Endothelial cell of umbilical vein (primary cell): ENCODE measurements at regions not wholly inside any gene's neighbourhood (a gene's known extent, or its start where the extent isn't known, plus 50 kb on each side); places are given as distances from the start of the nearest gene placed in this dataset.

ENCODE experiments used
- BruUV-seq: library from RNA; stranded (reverse); fragments of 400-500 nt; replicated peaks from 2 replicates; lab custom pipeline; 2021; lab: Mats Ljungman, UMichigan
- CTCF ChIA-PET: fragments of 300-600, 350-600 bp; sonication (Branson Sonifier 250); formaldehyde crosslinking; loops from one replicate; lab custom pipeline; 2021; ENCODE audit warnings: antibody characterized with exemption, inconsistent platforms; lab: Charles Lee
- POLR2A ChIA-PET: fragments of 300-600, 350-600 bp; sonication (Branson Sonifier 250); formaldehyde crosslinking; loops from one replicate; lab custom pipeline; 2021; ENCODE audit warnings: antibody characterized with exemption, inconsistent platforms; lab: Charles Lee
- DNase-seq: peaks from one replicate; pipeline ENCODE4 v3.0.0-alpha.2; 2011; ENCODE audit warnings: low read depth, low spot score
- FAIRE-seq: peaks from 2 replicates; lab custom pipeline; 2011; peaks lifted over from hg19 to GRCh38; lab: Jason Lieb, UNC
- H2AFZ ChIP-seq: 2 replicates; pipeline ENCODE4 v1.6.0; 2012; ENCODE audit warnings: low read depth, low read length, control low read depth, inconsistent platforms
- H3K27ac ChIP-seq: 2 replicates; pipeline ENCODE4 v1.5.1; 2011; ENCODE audit warnings: low read depth, mild to moderate bottlenecking, control low read depth, low read length, moderate library complexity; ENCODE audit not compliant: insufficient read depth
- H3K27me3 ChIP-seq, 2 experiments: 2 replicates each; pipeline versions ENCODE4 v1.6.0 to v1.6.1; 2011; ENCODE audit warnings: low read length in 2 of 2, mixed read lengths in 1 of 2; ENCODE audit not compliant: control insufficient read depth in 2 of 2, insufficient read depth in 2 of 2
- H3K36me3 ChIP-seq, 2 experiments: 2 replicates in 1 of 2; 3 replicates in 1 of 2; pipeline ENCODE4 v1.5.1; 2011; ENCODE audit warnings: low read length in 2 of 2, mild to moderate bottlenecking in 1 of 2, moderate library complexity in 1 of 2; ENCODE audit not compliant: control insufficient read depth in 2 of 2, insufficient read depth in 2 of 2; ENCODE audit errors: extremely low read depth in 1 of 2
- H3K4me1 ChIP-seq: 3 replicates; pipeline ENCODE4 v1.5.1; 2011; ENCODE audit warnings: mild to moderate bottlenecking, low read length; ENCODE audit not compliant: control insufficient read depth, insufficient read depth; ENCODE audit errors: extremely low read depth
- H3K4me2 ChIP-seq: 2 replicates; pipeline ENCODE4 v1.6.1; 2011; ENCODE audit warnings: low read length, control low read depth, mixed read lengths; ENCODE audit not compliant: insufficient read depth
- H3K4me3 ChIP-seq, 3 experiments: fragments of 200-600 bp in 1 of 3; sonication (generic), shearing (Covaris generic) in 1 of 3; replicated peaks in 1 of 3; 2 replicates each; pipeline ENCODE4 v1.5.1; 2011 to 2016; ENCODE audit warnings: control low read depth in 3 of 3, low read length in 3 of 3, mild to moderate bottlenecking in 2 of 3, inconsistent platforms in 1 of 3, low read depth in 1 of 3, moderate library complexity in 1 of 3; ENCODE audit not compliant: insufficient read depth in 1 of 3
- H3K79me2 ChIP-seq: 2 replicates; pipeline ENCODE4 v1.6.0; 2012; ENCODE audit warnings: low read length, inconsistent platforms; ENCODE audit not compliant: control insufficient read depth, insufficient read depth
- H3K9ac ChIP-seq: replicated peaks from 2 replicates; pipeline ENCODE3; 2011; ENCODE audit warnings: low read length, control low read depth; ENCODE audit not compliant: insufficient read depth; ENCODE audit errors: extremely low read depth
- H3K9me1 ChIP-seq: replicated peaks from 3 replicates; pipeline ENCODE4 v1.6.0; 2011; ENCODE audit warnings: mild to moderate bottlenecking, low read length; ENCODE audit not compliant: control insufficient read depth, insufficient read depth; ENCODE audit errors: extremely low read depth
- H3K9me3 ChIP-seq: replicated peaks from 2 replicates; pipeline ENCODE4 v1.5.1; 2012; ENCODE audit warnings: low read length, inconsistent platforms; ENCODE audit not compliant: control insufficient read depth, insufficient read depth
- H4K20me1 ChIP-seq: replicated peaks from 2 replicates; pipeline ENCODE3; 2011; ENCODE audit warnings: mild to moderate bottlenecking, low read length; ENCODE audit not compliant: control insufficient read depth, insufficient read depth; ENCODE audit errors: extremely low read depth
- CTCF ChIP-seq, 2 donors: IDR thresholded peaks; 1 replicate in 1 of 2; 2 replicates in 1 of 2; pipeline ENCODE4 v1.5.1; 2011; ENCODE audit warnings: low read length in 2 of 2, mild to moderate bottlenecking in 2 of 2, moderate library complexity in 2 of 2, control low read depth in 1 of 2, inconsistent platforms in 1 of 2, low read depth in 1 of 2; ENCODE audit not compliant: insufficient read depth in 1 of 2; ENCODE audit errors: extremely low read depth in 1 of 2
- EZH2 ChIP-seq: IDR thresholded peaks from 2 replicates; pipeline ENCODE4 v1.6.1; 2012; ENCODE audit warnings: borderline replicate concordance, low read depth, mild to moderate bottlenecking, moderate library complexity, low read length, inconsistent platforms; ENCODE audit not compliant: severe bottlenecking
- FOS ChIP-seq: IDR thresholded peaks from 2 replicates; pipeline ENCODE4 v1.6.1; 2011; ENCODE audit warnings: mild to moderate bottlenecking, low read length, moderate library complexity, borderline replicate concordance; ENCODE audit not compliant: insufficient read depth
- GATA2 ChIP-seq: IDR thresholded peaks from 2 replicates; pipeline ENCODE4 v1.7.0; 2011; ENCODE audit warnings: low read depth, mild to moderate bottlenecking, moderate library complexity, mixed read lengths, low read length; ENCODE audit not compliant: insufficient read length, insufficient read depth
- JUN ChIP-seq: IDR thresholded peaks from 2 replicates; pipeline ENCODE4 v1.6.1; 2011; ENCODE audit warnings: borderline replicate concordance, low read depth; ENCODE audit not compliant: insufficient read length, insufficient read depth
- MAX ChIP-seq: IDR thresholded peaks from 2 replicates; pipeline ENCODE4 v1.6.1; 2011; ENCODE audit not compliant: insufficient read depth, insufficient read length
- MYC ChIP-seq: IDR thresholded peaks from one replicate; pipeline ENCODE4 v1.6.1; 2011; ENCODE audit warnings: mild to moderate bottlenecking, low read depth, low read length
- POLR2A ChIP-seq: IDR thresholded peaks from 2 replicates; pipeline ENCODE4 v1.6.1; 2012; ENCODE audit warnings: low read depth, mild to moderate bottlenecking, control low read depth, low read length
- POLR2AphosphoS5 ChIP-seq: IDR thresholded peaks from 2 replicates; pipeline ENCODE4 v1.6.1; 2012; ENCODE audit warnings: low read depth, mild to moderate bottlenecking, control low read depth, low read length, moderate library complexity; ENCODE audit not compliant: insufficient read depth
- dilution Hi-C: fragments of 300-500 bp; cut with MboI; formaldehyde crosslinking; loops from one replicate; pipeline ENCODE4 v1.15.0; 2019; ENCODE audit warnings: low sequenced_read_pairs; ENCODE audit not compliant: extremely low pct_ligation_motif_present
- intact Hi-C: fragments of 100-400 bp; cut with micrococcal nuclease; formaldehyde crosslinking; loops from one replicate; pipeline ENCODE4 v1.10.0; 2022

- no peak overlapping the region for H3K4me3 ChIP-seq
- H3K9ac ChIP-seq: no peak overlapping the region
- no peaks in the 10 kb centered on the region for H3K4me1 ChIP-seq
- dilution Hi-C loops (no loop called here), intact Hi-C loops (no loop called here)
- H3K9me1 ChIP-seq: no peaks in the 10 kb centered on the region
- ChIA-PET POLR2A (no interaction called here), CTCF (interaction anchor here (0.8 kb wide), 1 partner anchor 11 kb away, joined by 3 read pairs; no protein-coding TSS in a partner anchor)
- TF ChIP-seq GATA2: no peak
- TF ChIP-seq JUN: no peak
- no peak for TF ChIP-seq POLR2A
- TF ChIP-seq CTCF (IDR thresholded peaks at IDR 0.05; ENCODE audit: extremely low read depth in 1 of 2, insufficient read depth in 1 of 2, low read depth in 1 of 2, low read length in 2 of 2): no peak
- TF ChIP-seq POLR2AphosphoS5: no peak
- TF ChIP-seq EZH2: no peak
- TF ChIP-seq MAX: no peak
- TF ChIP-seq MYC: no peak
- TF ChIP-seq FOS: no peak
- no peaks in the 10 kb centered on the region for H3K79me2 ChIP-seq
- no peaks in the 10 kb centered on the region for H4K20me1 ChIP-seq
- no peak for DNase-seq
- no peak overlapping the region for H3K27ac ChIP-seq
- no peak overlapping the region for H2AFZ ChIP-seq
- no peaks in the 10 kb centered on the region for H3K9me3 ChIP-seq
- no TSS peak for BruUV-seq
- H3K27me3 ChIP-seq: no peaks in the 10 kb centered on the region
- no peaks in the 10 kb centered on the region for H3K36me3 ChIP-seq
- no peak overlapping the region for H3K4me2 ChIP-seq
- no peak for FAIRE-seq
Measured at GRCh38 chr11:110818032-110818687, 105.9 kb upstream of the ARHGAP20 start.
